Posterior cingulate gyrus (tissue), 11 donors: ENCODE measurements at regions not wholly inside any gene's neighbourhood (a gene's known extent, or its start where the extent isn't known, plus 50 kb on each side); places are given as distances from the start of the nearest gene placed in this dataset.

Experiments used
- DNase-seq, 10 donors: peaks; one replicate each; pipeline versions ENCODE4 v3.0.0 to v3.0.0-alpha.2; 2020 to 2021; ENCODE audit warnings: mixed read lengths in 3 of 10
- intact Hi-C: fragments of 100-400 bp; cut with DNase I; formaldehyde crosslinking; loops from one replicate; pipeline ENCODE4 v1.15.1; 2023

GRCh38 chr16:9184354-9184690 is 92.9 kb downstream of the HAPSTR1 start:
- intact Hi-C loops: no loop called here
- no peak for DNase-seq

- no peak for DNase-seq
- intact Hi-C loops: no loop called here
Measured at GRCh38 chr16:9185381-9185780, 93.9 kb downstream of the HAPSTR1 start.

- no peak for DNase-seq
- intact Hi-C loops: no loop called here
Measured at GRCh38 chr16:9186061-9186460, 94.6 kb downstream of the HAPSTR1 start.

- DNase-seq: no peak
- intact Hi-C loops: no loop called here
Measured at GRCh38 chr16:9188721-9189120, 97.3 kb downstream of the HAPSTR1 start.

GRCh38 chr16:9191274-9191850 is 99.9 kb downstream of the HAPSTR1 start:
- intact Hi-C loops: no loop called here
- no peak for DNase-seq

- no peak for DNase-seq
- intact Hi-C loops: no loop called here
Measured at GRCh38 chr16:9192746-9193145, 101.3 kb downstream of the HAPSTR1 start.

GRCh38 chr16:9195287-9195686 is 103.8 kb downstream of the HAPSTR1 start:
- DNase-seq: no peak
- intact Hi-C loops: no loop called here

GRCh38 chr16:9197957-9198661 is 106.7 kb downstream of the HAPSTR1 start:
- intact Hi-C loops: no loop called here
- DNase-seq: peak in 1 of 10 donors; percentile 24

- intact Hi-C loops: no loop called here
- no peak for DNase-seq
Measured at GRCh38 chr16:9199311-9199710, 107.9 kb downstream of the HAPSTR1 start.

- intact Hi-C loops: no loop called here
- no peak for DNase-seq
Measured at GRCh38 chr16:9199751-9200150, 108.3 kb downstream of the HAPSTR1 start.

- intact Hi-C loops: no loop called here
- no peak for DNase-seq
Measured at GRCh38 chr16:9203956-9204355, 112.5 kb downstream of the HAPSTR1 start.

GRCh38 chr16:9205661-9206060 is 114.2 kb downstream of the HAPSTR1 start:
- intact Hi-C loops: no loop called here
- no peak for DNase-seq

GRCh38 chr16:9206156-9206555 is 114.7 kb downstream of the HAPSTR1 start:
- intact Hi-C loops: no loop called here
- DNase-seq: no peak

- DNase-seq: peak in 1 of 10 donors; percentile 24
- intact Hi-C loops: no loop called here
Measured at GRCh38 chr16:9212621-9213020, 121.2 kb downstream of the HAPSTR1 start.

- no peak for DNase-seq
Measured at GRCh38 chr16:9219813-9220212, 128.4 kb downstream of the HAPSTR1 start.

GRCh38 chr16:9225527-9226316 is 134.3 kb downstream of the HAPSTR1 start:
- intact Hi-C loops: loop anchor here (1.0 kb wide), 1 partner anchor 65 kb away; no protein-coding TSS in a partner anchor
- peak in 6 of 10 donors; percentile 17 to 91 (median 34) for DNase-seq

More at GRCh38 chr16:9219813-9220212, 128.4 kb downstream of the HAPSTR1 start:
- intact Hi-C loops: no loop called here

GRCh38 chr16:9226924-9227323 is 135.5 kb downstream of the HAPSTR1 start:
- intact Hi-C loops: no loop called here
- DNase-seq: no peak

- intact Hi-C loops: no loop called here
- no peak for DNase-seq
Measured at GRCh38 chr16:9231039-9231438, 139.6 kb downstream of the HAPSTR1 start.

- no peak for DNase-seq
- intact Hi-C loops: no loop called here
Measured at GRCh38 chr16:9232102-9232770, 140.8 kb downstream of the HAPSTR1 start.

- intact Hi-C loops: no loop called here
- DNase-seq: no peak
Measured at GRCh38 chr16:9235867-9236266, 144.4 kb downstream of the HAPSTR1 start.

GRCh38 chr16:9236319-9236718 is 144.9 kb downstream of the HAPSTR1 start:
- no peak for DNase-seq
- intact Hi-C loops: no loop called here
